Endothelial cell of umbilical vein (primary cell): ENCODE measurements at regions not wholly inside any gene's neighbourhood (a gene's known extent, or its start where the extent isn't known, plus 50 kb on each side); places are given as distances from the start of the nearest gene placed in this dataset.

Experiments
- POLR2AphosphoS5 ChIP-seq: IDR thresholded peaks from 2 replicates; pipeline ENCODE4 v1.6.1; 2012; ENCODE audit warnings: low read depth, mild to moderate bottlenecking, control low read depth, low read length, moderate library complexity; ENCODE audit not compliant: insufficient read depth
- TF ChIP-seq, protein P1 (sequence below), 2 donors: IDR thresholded peaks; 1 replicate in 1 of 2; 2 replicates in 1 of 2; pipeline ENCODE4 v1.5.1; 2011; ENCODE audit warnings: low read length in 2 of 2, mild to moderate bottlenecking in 2 of 2, moderate library complexity in 2 of 2, control low read depth in 1 of 2, inconsistent platforms in 1 of 2, low read depth in 1 of 2; ENCODE audit not compliant: insufficient read depth in 1 of 2; ENCODE audit errors: extremely low read depth in 1 of 2

DNA sequence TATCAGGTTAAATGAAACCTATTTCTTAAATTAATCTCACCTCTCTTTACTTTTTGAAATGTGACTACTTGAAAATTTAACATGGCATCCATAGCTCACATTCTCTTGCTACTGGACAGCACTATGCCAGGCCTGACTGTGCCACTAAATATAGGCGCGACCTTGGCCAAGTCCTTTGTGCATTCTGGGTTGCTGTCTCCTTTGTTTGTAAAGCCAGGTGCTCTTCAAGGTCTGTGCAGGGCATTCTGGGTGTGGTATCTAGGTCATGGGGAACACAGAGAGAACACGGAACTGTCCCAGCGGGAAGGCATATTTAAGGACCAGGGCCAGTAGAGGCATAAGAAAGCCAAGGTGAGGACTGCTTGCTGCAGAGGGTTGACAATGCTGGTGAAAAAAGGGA is 121.2 kb downstream of the ZNF664 start:
- TF ChIP-seq, protein P1, sequence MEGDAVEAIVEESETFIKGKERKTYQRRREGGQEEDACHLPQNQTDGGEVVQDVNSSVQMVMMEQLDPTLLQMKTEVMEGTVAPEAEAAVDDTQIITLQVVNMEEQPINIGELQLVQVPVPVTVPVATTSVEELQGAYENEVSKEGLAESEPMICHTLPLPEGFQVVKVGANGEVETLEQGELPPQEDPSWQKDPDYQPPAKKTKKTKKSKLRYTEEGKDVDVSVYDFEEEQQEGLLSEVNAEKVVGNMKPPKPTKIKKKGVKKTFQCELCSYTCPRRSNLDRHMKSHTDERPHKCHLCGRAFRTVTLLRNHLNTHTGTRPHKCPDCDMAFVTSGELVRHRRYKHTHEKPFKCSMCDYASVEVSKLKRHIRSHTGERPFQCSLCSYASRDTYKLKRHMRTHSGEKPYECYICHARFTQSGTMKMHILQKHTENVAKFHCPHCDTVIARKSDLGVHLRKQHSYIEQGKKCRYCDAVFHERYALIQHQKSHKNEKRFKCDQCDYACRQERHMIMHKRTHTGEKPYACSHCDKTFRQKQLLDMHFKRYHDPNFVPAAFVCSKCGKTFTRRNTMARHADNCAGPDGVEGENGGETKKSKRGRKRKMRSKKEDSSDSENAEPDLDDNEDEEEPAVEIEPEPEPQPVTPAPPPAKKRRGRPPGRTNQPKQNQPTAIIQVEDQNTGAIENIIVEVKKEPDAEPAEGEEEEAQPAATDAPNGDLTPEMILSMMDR (IDR thresholded peaks at IDR 0.05; ENCODE audit: extremely low read depth in 1 of 2, insufficient read depth in 1 of 2, low read depth in 1 of 2, low read length in 2 of 2), result no peak
- TF ChIP-seq POLR2AphosphoS5, result no peak
